Caco-2 (cell line): ENCODE measurements at regions not wholly inside any gene's neighbourhood (a gene's known extent, or its start where the extent isn't known, plus 50 kb on each side); places are given as distances from the start of the nearest gene placed in this dataset.

Experiments used
- BruUV-seq: library from RNA; stranded (reverse); fragments of 400-500 nt; replicated peaks from 2 replicates; lab custom pipeline; 2021; lab: Mats Ljungman, UMichigan
- CTCF ChIA-PET: fragments of 300-600 bp; sonication (Branson Sonifier 250); formaldehyde crosslinking; loops from one replicate; lab custom pipeline; 2022; ENCODE audit warnings: antibody characterized with exemption; lab: Charles Lee
- POLR2A ChIA-PET: fragments of 300-600 bp; sonication (Branson Sonifier 250); formaldehyde crosslinking; loops from one replicate; lab custom pipeline; 2022; ENCODE audit warnings: antibody characterized with exemption; lab: Charles Lee
- DNase-seq, 2 experiments: peaks; one replicate each; pipeline versions ENCODE4 v3.0.0 to v3.0.0-alpha.2; 2020 to 2022
- H3K27me3 ChIP-seq: replicated peaks from 2 replicates; pipeline ENCODE4 v1.6.0; 2011; ENCODE audit warnings: low read length; ENCODE audit not compliant: control insufficient read depth, insufficient read depth
- H3K36me3 ChIP-seq: 2 replicates; pipeline ENCODE4 v1.5.1; 2011; ENCODE audit warnings: low read length; ENCODE audit not compliant: control insufficient read depth, insufficient read depth
- H3K4me1 ChIP-seq: fragments of 250-450 bp; sonication (Bioruptor Pico); 2 replicates; pipeline ENCODE4 v1.5.1; 2020; ENCODE audit warnings: mild to moderate bottlenecking
- H3K4me3 ChIP-seq: 2 replicates; pipeline ENCODE4 v1.5.1; 2011; ENCODE audit warnings: low read depth, mild to moderate bottlenecking, control low read depth, low read length
- H3K9me3 ChIP-seq: fragments of 250-450 bp; sonication (Bioruptor Pico); 2 replicates; pipeline ENCODE4 v1.5.1; 2020; ENCODE audit warnings: mild to moderate bottlenecking, moderate library complexity
- H3K27ac Mint-ChIP-seq: one replicate; pipeline ENCODE4 v1.8.0; 2022; ENCODE audit warnings: mixed read lengths; ENCODE audit not compliant: unreplicated experiment
- H3K27me3 Mint-ChIP-seq: one replicate; pipeline ENCODE4 v1.8.0; 2022; ENCODE audit warnings: mixed read lengths; ENCODE audit not compliant: insufficient read depth, unreplicated experiment
- H3K36me3 Mint-ChIP-seq: one replicate; pipeline ENCODE4 v1.8.0; 2022; ENCODE audit warnings: mild to moderate bottlenecking, mixed read lengths; ENCODE audit not compliant: insufficient read depth, unreplicated experiment
- H3K4me1 Mint-ChIP-seq: one replicate; pipeline ENCODE4 v1.8.0; 2022; ENCODE audit warnings: low read depth, mixed read lengths; ENCODE audit not compliant: unreplicated experiment
- H3K4me3 Mint-ChIP-seq: one replicate; pipeline ENCODE4 v1.8.0; 2022; ENCODE audit warnings: mild to moderate bottlenecking, moderate library complexity, mixed read lengths; ENCODE audit not compliant: unreplicated experiment
- H3K9me3 Mint-ChIP-seq: one replicate; pipeline ENCODE4 v1.8.0; 2022; ENCODE audit warnings: mixed read lengths; ENCODE audit not compliant: unreplicated experiment
- intact Hi-C: fragments of 100-400 bp; cut with micrococcal nuclease; formaldehyde crosslinking; loops from one replicate; pipeline ENCODE4 v1.10.0; 2022; ENCODE audit not compliant: unreplicated experiment
- TF ChIP-seq, protein P1 (sequence below), 2 experiments: fragments of 200-600 bp in 1 of 2; IDR thresholded peaks; 1 replicate in 1 of 2; 2 replicates in 1 of 2; pipeline versions ENCODE4 v1.5.1 to v1.8.0; 2011 to 2022; ENCODE audit warnings: antibody characterized with exemption in 1 of 2, control low read depth in 1 of 2, inconsistent platforms in 1 of 2, low read depth in 1 of 2, low read length in 1 of 2, mild to moderate bottlenecking in 1 of 2, moderate library complexity in 1 of 2; ENCODE audit not compliant: insufficient read depth in 1 of 2, severe bottlenecking in 1 of 2, unreplicated experiment in 1 of 2

GRCh38 chr10:3476186-3476585 lies 303.6 kb upstream of the PITRM1 start:
- TF ChIP-seq, protein P1, sequence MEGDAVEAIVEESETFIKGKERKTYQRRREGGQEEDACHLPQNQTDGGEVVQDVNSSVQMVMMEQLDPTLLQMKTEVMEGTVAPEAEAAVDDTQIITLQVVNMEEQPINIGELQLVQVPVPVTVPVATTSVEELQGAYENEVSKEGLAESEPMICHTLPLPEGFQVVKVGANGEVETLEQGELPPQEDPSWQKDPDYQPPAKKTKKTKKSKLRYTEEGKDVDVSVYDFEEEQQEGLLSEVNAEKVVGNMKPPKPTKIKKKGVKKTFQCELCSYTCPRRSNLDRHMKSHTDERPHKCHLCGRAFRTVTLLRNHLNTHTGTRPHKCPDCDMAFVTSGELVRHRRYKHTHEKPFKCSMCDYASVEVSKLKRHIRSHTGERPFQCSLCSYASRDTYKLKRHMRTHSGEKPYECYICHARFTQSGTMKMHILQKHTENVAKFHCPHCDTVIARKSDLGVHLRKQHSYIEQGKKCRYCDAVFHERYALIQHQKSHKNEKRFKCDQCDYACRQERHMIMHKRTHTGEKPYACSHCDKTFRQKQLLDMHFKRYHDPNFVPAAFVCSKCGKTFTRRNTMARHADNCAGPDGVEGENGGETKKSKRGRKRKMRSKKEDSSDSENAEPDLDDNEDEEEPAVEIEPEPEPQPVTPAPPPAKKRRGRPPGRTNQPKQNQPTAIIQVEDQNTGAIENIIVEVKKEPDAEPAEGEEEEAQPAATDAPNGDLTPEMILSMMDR (IDR thresholded peaks at IDR 0.05; ENCODE audit: insufficient read depth in 1 of 2, low read depth in 1 of 2, low read length in 1 of 2, severe bottlenecking in 1 of 2, unreplicated experiment in 1 of 2), result peak in 1 of 2 experiments; percentile 18
- Mint-ChIP-seq H3K4me1 (no peaks in the 10 kb centered on the region), H3K27me3 (no peaks in the 10 kb centered on the region), H3K4me3 (no peak overlapping the region), H3K36me3 (no peaks in the 10 kb centered on the region), H3K27ac (no peak overlapping the region), H3K9me3 (no peaks in the 10 kb centered on the region)
- Histone ChIP-seq H3K27me3 (no peaks in the 10 kb centered on the region), H3K4me1 (no peaks in the 10 kb centered on the region; the same call in 1 of the 2 replicates), H3K4me3 (no peak overlapping the region), H3K9me3 (no peaks in the 10 kb centered on the region), H3K36me3 (no peaks in the 10 kb centered on the region)
- no TSS peak for BruUV-seq
- ChIA-PET CTCF (no interaction called here), POLR2A (no interaction called here)
- no peak for DNase-seq
- intact Hi-C loops, result no loop called here

GRCh38 chr10:3475367-3475766 lies 302.8 kb upstream of the PITRM1 start:
- Histone ChIP-seq H3K36me3 (no peaks in the 10 kb centered on the region), H3K27me3 (no peaks in the 10 kb centered on the region), H3K4me1 (no peaks in the 10 kb centered on the region; the same call in 1 of the 2 replicates), H3K4me3 (no peak overlapping the region), H3K9me3 (no peaks in the 10 kb centered on the region)
- H3K4me3 Mint-ChIP-seq, result no peak overlapping the region
- no peaks in the 10 kb centered on the region for H3K36me3 Mint-ChIP-seq
- H3K27me3 Mint-ChIP-seq, result no peaks in the 10 kb centered on the region
- no peaks in the 10 kb centered on the region for H3K4me1 Mint-ChIP-seq
- intact Hi-C loops, result no loop called here
- H3K9me3 Mint-ChIP-seq, result peaks cover 7% of the 10 kb centered on the region
- ChIA-PET POLR2A (no interaction called here), CTCF (no interaction called here)
- no peak for DNase-seq
- no TSS peak for BruUV-seq
- TF ChIP-seq, protein P1 (IDR thresholded peaks at IDR 0.05; ENCODE audit: insufficient read depth in 1 of 2, low read depth in 1 of 2, low read length in 1 of 2, severe bottlenecking in 1 of 2, unreplicated experiment in 1 of 2), result no peak
- no peak overlapping the region for H3K27ac Mint-ChIP-seq

DNA sequence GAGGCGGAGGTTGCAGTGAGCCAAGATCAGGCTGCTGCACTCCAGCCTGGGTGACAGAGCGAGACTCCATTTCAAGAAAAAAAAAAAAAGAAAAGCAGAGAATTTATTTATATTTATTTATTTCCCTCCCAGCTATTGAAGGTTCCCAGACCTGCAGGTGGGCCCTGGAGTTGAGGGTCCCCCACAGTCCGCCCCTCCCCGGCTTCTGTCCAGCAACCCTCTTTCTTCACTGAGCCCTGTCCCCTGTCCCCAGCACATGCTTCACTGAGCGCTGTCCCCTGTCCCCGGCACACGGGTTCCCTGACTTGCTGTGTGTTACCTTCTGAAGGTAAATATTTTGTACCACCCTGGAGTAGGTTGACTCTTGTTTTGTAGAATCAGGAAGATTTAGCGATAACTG lies 301.7 kb upstream of the PITRM1 start:
- peaks cover 5% of the 10 kb centered on the region for H3K4me1 ChIP-seq
- CTCF ChIA-PET, result no interaction called here
- H3K4me3 ChIP-seq, result no peak overlapping the region
- no peaks in the 10 kb centered on the region for H3K9me3 ChIP-seq
- no peaks in the 10 kb centered on the region for H3K27me3 ChIP-seq
- H3K36me3 ChIP-seq, result no peaks in the 10 kb centered on the region
- H3K9me3 Mint-ChIP-seq, result peaks cover 10% of the 10 kb centered on the region
- POLR2A ChIA-PET, result no interaction called here
- no peaks in the 10 kb centered on the region for H3K36me3 Mint-ChIP-seq
- H3K27me3 Mint-ChIP-seq, result no peaks in the 10 kb centered on the region
- no peak overlapping the region for H3K4me3 Mint-ChIP-seq
- H3K4me1 Mint-ChIP-seq, result peaks cover 5% of the 10 kb centered on the region
- intact Hi-C loops, result no loop called here
- TF ChIP-seq, protein P1 (IDR thresholded peaks at IDR 0.05; ENCODE audit: insufficient read depth in 1 of 2, low read depth in 1 of 2, low read length in 1 of 2, severe bottlenecking in 1 of 2, unreplicated experiment in 1 of 2), result no peak
- H3K27ac Mint-ChIP-seq, result no peak overlapping the region
- DNase-seq, result no peak
- no TSS peak for BruUV-seq
